Vagina (tissue), 2 donors: ENCODE measurements at regions not wholly inside any gene's neighbourhood (a gene's known extent, or its start where the extent isn't known, plus 50 kb on each side); places are given as distances from the start of the nearest gene placed in this dataset.

ENCODE experiments used
- CTCF ChIP-seq, 3 experiments: fragments of 450-650 bp in 2 of 3; fragments of 200-600 bp in 1 of 3; sonication (generic) in 1 of 3; IDR thresholded peaks; one replicate each; pipeline ENCODE4 v1.5.1; 2017 to 2019; ENCODE audit warnings: antibody characterized with exemption in 3 of 3, mild to moderate bottlenecking in 2 of 3, moderate library complexity in 2 of 3
- POLR2AphosphoS5 ChIP-seq, 2 donors: sonication (generic); formaldehyde crosslinking; IDR thresholded peaks; one replicate each; pipeline ENCODE4 v1.9.0; 2017; ENCODE audit warnings: antibody characterized with exemption in 2 of 2, mild to moderate bottlenecking in 2 of 2, low read depth in 1 of 2; ENCODE audit not compliant: insufficient read depth in 1 of 2

- TF ChIP-seq POLR2AphosphoS5 (IDR thresholded peaks at IDR 0.05; ENCODE audit: insufficient read depth in 1 of 2, low read depth in 1 of 2) (no peak), CTCF (IDR thresholded peaks at IDR 0.05) (no peak)
Observed at GRCh38 chr2:8614646-8615045, 67.2 kb upstream of the ID2 start.
